Neural progenitor cell (in vitro differentiated cells): ENCODE measurements at regions not wholly inside any gene's neighbourhood (a gene's known extent, or its start where the extent isn't known, plus 50 kb on each side); places are given as distances from the start of the nearest gene placed in this dataset.

Experiments
- DNase-seq: peaks from one replicate; pipeline ENCODE4 v3.0.0-alpha.2; 2016; ENCODE audit warnings: low spot score
- H2AFZ ChIP-seq: fragments of 200-600 bp; sonication (generic); replicated peaks from 2 replicates; pipeline ENCODE4 v1.6.1; 2016; ENCODE audit warnings: antibody characterized with exemption
- H3F3A ChIP-seq: fragments of 200-600 bp; sonication (generic); 2 replicates; pipeline ENCODE4 v1.6.1; 2016; ENCODE audit warnings: antibody characterized with exemption, low read depth
- H3K27ac ChIP-seq: fragments of 200-600 bp; sonication (generic); 2 replicates; pipeline ENCODE4 v1.5.1; 2016; ENCODE audit warnings: mild to moderate bottlenecking
- H3K27me3 ChIP-seq: fragments of 200-600 bp; sonication (generic); 2 replicates; pipeline ENCODE4 v1.6.1; 2016; ENCODE audit warnings: mild to moderate bottlenecking, moderate library complexity
- H3K36me3 ChIP-seq: fragments of 200-600 bp; sonication (generic); 2 replicates; pipeline ENCODE4 v1.5.1; 2016
- H3K4me1 ChIP-seq: fragments of 200-600 bp; sonication (generic); 2 replicates; pipeline ENCODE4 v1.6.1; 2016; ENCODE audit warnings: mixed run types
- H3K4me2 ChIP-seq: fragments of 200-600 bp; sonication (generic); 2 replicates; pipeline ENCODE4 v1.6.1; 2016
- H3K4me3 ChIP-seq: fragments of 200-600 bp; sonication (generic); 2 replicates; pipeline ENCODE4 v1.5.1; 2016
- H3K79me2 ChIP-seq: fragments of 200-600 bp; sonication (generic); 2 replicates; pipeline ENCODE4 v1.6.1; 2016; ENCODE audit warnings: low read depth
- H3K9ac ChIP-seq: fragments of 200-600 bp; sonication (generic); 2 replicates; pipeline ENCODE4 v1.6.1; 2016
- H3K9me3 ChIP-seq: fragments of 200-600 bp; sonication (generic); 2 replicates; pipeline ENCODE4 v1.5.1; 2016; ENCODE audit warnings: low read depth
- H4K20me1 ChIP-seq: fragments of 200-600 bp; sonication (generic); 2 replicates; pipeline ENCODE4 v1.6.1; 2016; ENCODE audit warnings: low read depth
- H3K27ac Mint-ChIP-seq: 3 replicates; pipeline ENCODE4 v1.8.0; 2021; ENCODE audit warnings: mixed read lengths
- H3K27me3 Mint-ChIP-seq: 2 replicates; pipeline ENCODE4 v1.8.0; 2022; ENCODE audit warnings: low read depth, mild to moderate bottlenecking, inconsistent platforms, moderate library complexity, mixed read lengths; ENCODE audit not compliant: insufficient read depth
- H3K36me3 Mint-ChIP-seq: 3 replicates; pipeline ENCODE4 v1.8.0; 2021; ENCODE audit warnings: mixed read lengths
- H3K4me1 Mint-ChIP-seq: 3 replicates; pipeline ENCODE4 v1.8.0; 2021; ENCODE audit warnings: mixed read lengths
- H3K4me3 Mint-ChIP-seq: 3 replicates; pipeline ENCODE4 v1.8.0; 2021; ENCODE audit warnings: mild to moderate bottlenecking, moderate library complexity, mixed read lengths
- H3K9me3 Mint-ChIP-seq: 3 replicates; pipeline ENCODE4 v1.8.0; 2020; ENCODE audit warnings: mixed read lengths
- EZH2 ChIP-seq: fragments of 200-600 bp; sonication (generic); IDR thresholded peaks from 2 replicates; pipeline ENCODE4 v1.6.1; 2017; ENCODE audit warnings: antibody characterized with exemption, mild to moderate bottlenecking, moderate library complexity
- EZH2phosphoT487 ChIP-seq: fragments of 200-600 bp; sonication (generic); IDR thresholded peaks from 2 replicates; pipeline ENCODE4 v1.6.1; 2017; ENCODE audit warnings: antibody characterized with exemption
- TF ChIP-seq, protein P1 (sequence below): fragments of 200-600 bp; sonication (generic); IDR thresholded peaks from 2 replicates; pipeline ENCODE4 v1.5.1; 2017; ENCODE audit warnings: antibody characterized with exemption, mild to moderate bottlenecking

DNA sequence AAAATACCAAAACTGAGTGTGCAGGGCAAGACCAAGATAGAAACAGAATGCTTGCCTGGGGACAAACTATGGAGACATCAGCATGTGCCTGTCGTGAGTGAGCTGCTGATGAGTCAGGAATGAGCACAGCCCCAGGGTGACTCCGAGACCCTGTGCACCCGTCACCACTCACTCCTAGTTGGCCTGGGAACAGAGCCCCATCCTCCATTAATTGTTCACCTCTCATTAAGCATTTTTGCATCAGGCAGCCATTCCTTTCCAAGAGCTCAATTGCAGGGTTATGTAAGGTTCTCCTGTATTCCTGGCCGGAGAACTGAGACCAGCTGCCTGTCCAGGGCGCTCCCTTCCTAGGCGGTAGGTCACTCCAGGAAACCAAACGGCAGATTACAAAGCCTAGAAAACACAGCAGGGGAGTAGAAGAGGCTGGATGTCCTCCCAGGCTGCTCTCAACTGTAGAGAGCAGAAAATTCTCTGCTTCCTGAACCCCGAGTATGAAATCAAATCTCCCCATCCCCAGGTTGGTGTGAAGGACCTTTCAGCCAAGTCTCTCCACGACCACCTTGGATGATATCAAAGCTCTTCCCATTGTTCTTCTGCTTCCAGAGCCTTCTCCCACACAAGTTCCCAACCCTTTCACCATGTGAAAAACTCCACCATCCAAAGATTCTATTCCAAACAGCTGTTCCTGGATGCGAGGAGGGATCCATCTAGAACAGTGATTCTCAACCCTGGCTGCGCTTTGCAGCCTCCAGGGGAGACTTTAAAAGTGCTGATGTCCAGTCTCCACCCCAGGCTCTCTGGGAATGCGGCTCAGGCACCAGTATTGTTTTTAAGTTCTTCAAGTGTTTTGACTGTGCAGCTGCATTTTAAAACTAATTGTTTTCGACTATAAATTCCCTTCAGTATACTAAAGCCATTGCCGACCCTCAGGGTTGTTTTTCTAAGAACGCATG is 532.6 kb upstream of the JARID2 start:
- H3K4me1 Mint-ChIP-seq = peaks cover 19% of the 10 kb centered on the region
- H3K27ac Mint-ChIP-seq = peak overlapping the region; percentile 74
- H3F3A ChIP-seq = no peaks in the 10 kb centered on the region
- peak overlapping the region; percentile 23 for H3K4me3 Mint-ChIP-seq
- no peaks in the 10 kb centered on the region for H3K9me3 ChIP-seq
- H3K27me3 Mint-ChIP-seq = peaks cover 14% of the 10 kb centered on the region
- no peak overlapping the region for H3K27ac ChIP-seq
- H3K4me1 ChIP-seq = no peaks in the 10 kb centered on the region
- H3K4me3 ChIP-seq = no peak overlapping the region
- no peak for TF ChIP-seq EZH2
- TF ChIP-seq EZH2phosphoT487 = no peak
- TF ChIP-seq, protein P1, sequence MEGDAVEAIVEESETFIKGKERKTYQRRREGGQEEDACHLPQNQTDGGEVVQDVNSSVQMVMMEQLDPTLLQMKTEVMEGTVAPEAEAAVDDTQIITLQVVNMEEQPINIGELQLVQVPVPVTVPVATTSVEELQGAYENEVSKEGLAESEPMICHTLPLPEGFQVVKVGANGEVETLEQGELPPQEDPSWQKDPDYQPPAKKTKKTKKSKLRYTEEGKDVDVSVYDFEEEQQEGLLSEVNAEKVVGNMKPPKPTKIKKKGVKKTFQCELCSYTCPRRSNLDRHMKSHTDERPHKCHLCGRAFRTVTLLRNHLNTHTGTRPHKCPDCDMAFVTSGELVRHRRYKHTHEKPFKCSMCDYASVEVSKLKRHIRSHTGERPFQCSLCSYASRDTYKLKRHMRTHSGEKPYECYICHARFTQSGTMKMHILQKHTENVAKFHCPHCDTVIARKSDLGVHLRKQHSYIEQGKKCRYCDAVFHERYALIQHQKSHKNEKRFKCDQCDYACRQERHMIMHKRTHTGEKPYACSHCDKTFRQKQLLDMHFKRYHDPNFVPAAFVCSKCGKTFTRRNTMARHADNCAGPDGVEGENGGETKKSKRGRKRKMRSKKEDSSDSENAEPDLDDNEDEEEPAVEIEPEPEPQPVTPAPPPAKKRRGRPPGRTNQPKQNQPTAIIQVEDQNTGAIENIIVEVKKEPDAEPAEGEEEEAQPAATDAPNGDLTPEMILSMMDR = no peak
- peaks cover 2% of the 10 kb centered on the region for H3K36me3 Mint-ChIP-seq
- H2AFZ ChIP-seq = no peak overlapping the region
- no peak for DNase-seq
- H3K79me2 ChIP-seq = no peaks in the 10 kb centered on the region
- no peaks in the 10 kb centered on the region for H3K27me3 ChIP-seq
- H4K20me1 ChIP-seq = no peaks in the 10 kb centered on the region
- H3K36me3 ChIP-seq = no peaks in the 10 kb centered on the region
- H3K9ac ChIP-seq = no peak overlapping the region
- peaks cover 14% of the 10 kb centered on the region for H3K9me3 Mint-ChIP-seq
- H3K4me2 ChIP-seq = no peak overlapping the region

DNA sequence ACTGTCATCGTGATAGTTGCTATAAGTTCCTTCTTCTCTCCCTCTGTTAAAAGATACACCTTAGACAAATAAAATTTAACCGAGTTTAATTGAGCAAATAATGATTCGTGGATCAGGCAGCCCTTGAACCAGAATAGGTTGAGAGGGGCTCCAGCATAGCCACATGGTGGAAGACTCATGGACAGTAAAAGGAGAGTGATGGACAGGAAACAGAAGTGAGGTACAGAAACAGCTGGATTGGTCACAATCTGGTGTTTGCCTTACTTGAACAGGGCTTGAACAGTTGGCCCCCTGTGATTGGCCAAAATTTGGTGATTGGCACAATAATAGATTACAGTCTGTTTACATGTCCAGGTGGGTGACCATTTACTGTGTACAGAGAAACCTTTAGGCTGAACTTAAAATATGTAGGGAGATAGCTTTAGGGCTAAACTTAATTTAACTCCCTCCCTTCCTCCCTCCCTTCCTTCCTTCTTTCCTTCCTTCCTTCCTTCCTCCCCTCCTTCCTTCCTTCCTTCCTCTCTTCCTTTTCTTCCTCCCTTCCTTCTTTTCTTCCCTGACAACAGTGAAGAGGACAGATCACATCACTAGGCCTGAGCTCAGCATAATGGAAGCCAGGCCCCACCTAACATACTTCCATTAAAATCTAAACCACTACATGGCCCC is 531.8 kb upstream of the JARID2 start:
- no peak for TF ChIP-seq EZH2phosphoT487
- no peak for TF ChIP-seq EZH2
- TF ChIP-seq, protein P1 = no peak
- Histone ChIP-seq H3K9ac (no peak overlapping the region), H3K79me2 (no peaks in the 10 kb centered on the region), H3K4me1 (no peaks in the 10 kb centered on the region), H3K9me3 (no peaks in the 10 kb centered on the region), H3K27ac (no peak overlapping the region), H3K4me2 (no peak overlapping the region), H3F3A (no peaks in the 10 kb centered on the region), H2AFZ (no peak overlapping the region), H4K20me1 (no peaks in the 10 kb centered on the region), H3K27me3 (no peaks in the 10 kb centered on the region), H3K4me3 (no peak overlapping the region), H3K36me3 (no peaks in the 10 kb centered on the region)
- Mint-ChIP-seq H3K36me3 (peaks cover 2% of the 10 kb centered on the region), H3K9me3 (peaks cover 13% of the 10 kb centered on the region), H3K4me1 (peaks cover 20% of the 10 kb centered on the region), H3K4me3 (no peak overlapping the region), H3K27ac (no peak overlapping the region), H3K27me3 (peaks cover 14% of the 10 kb centered on the region)
- DNase-seq = no peak

DNA sequence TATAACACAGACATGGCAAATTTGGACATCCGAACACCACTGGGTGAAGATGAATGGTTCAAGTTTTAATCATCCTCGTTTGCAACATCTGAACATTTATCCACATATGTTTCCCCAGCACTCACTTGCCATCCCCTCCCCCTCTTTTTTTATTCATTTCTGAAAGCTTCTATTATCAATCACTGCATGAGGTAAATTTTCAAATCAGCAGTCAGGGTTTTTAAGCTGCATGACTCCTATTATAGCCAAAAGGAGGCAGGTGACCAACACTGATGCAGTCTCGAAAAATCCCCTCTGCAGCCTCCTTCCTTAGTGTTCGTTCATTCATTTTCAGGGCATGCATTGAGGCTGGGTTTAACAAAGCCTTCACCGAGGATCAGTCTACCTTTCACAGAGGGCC is 530.8 kb upstream of the JARID2 start:
- H2AFZ ChIP-seq = no peak overlapping the region
- peaks cover 11% of the 10 kb centered on the region for H3K9me3 Mint-ChIP-seq
- H3K4me3 Mint-ChIP-seq = no peak overlapping the region
- H4K20me1 ChIP-seq = no peaks in the 10 kb centered on the region
- no peaks in the 10 kb centered on the region for H3K36me3 ChIP-seq
- peaks cover 2% of the 10 kb centered on the region for H3K36me3 Mint-ChIP-seq
- no peaks in the 10 kb centered on the region for H3K9me3 ChIP-seq
- peaks cover 28% of the 10 kb centered on the region for H3K4me1 Mint-ChIP-seq
- H3K27me3 Mint-ChIP-seq = peaks cover 18% of the 10 kb centered on the region
- no peak overlapping the region for H3K27ac Mint-ChIP-seq
- no peak overlapping the region for H3K4me2 ChIP-seq
- H3K79me2 ChIP-seq = no peaks in the 10 kb centered on the region
- no peak for TF ChIP-seq EZH2phosphoT487
- TF ChIP-seq EZH2 = no peak
- TF ChIP-seq, protein P1 = no peak
- H3K9ac ChIP-seq = no peak overlapping the region
- no peak overlapping the region for H3K4me3 ChIP-seq
- H3F3A ChIP-seq = no peaks in the 10 kb centered on the region
- no peaks in the 10 kb centered on the region for H3K4me1 ChIP-seq
- H3K27me3 ChIP-seq = no peaks in the 10 kb centered on the region
- H3K27ac ChIP-seq = no peak overlapping the region
- DNase-seq = no peak
